DMS153 treated with DMSO at 0.1 percent for 48 hours (cell line): ENCODE measurements at regions not wholly inside any gene's neighbourhood (a gene's known extent, or its start where the extent isn't known, plus 50 kb on each side); places are given as distances from the start of the nearest gene placed in this dataset.
"Not testable (repeated sequence)": the region's sequence is repeated elsewhere in the genome, so short reads cannot be mapped to it uniquely, and the experiment has no call there.

ENCODE experiments used
- DNase-seq: peaks from one replicate; lab custom pipeline; 2025; ENCODE audit not compliant: unreplicated experiment; lab: John Stamatoyannopoulos, UW

GRCh38 chr5:6548756-6549285 lies 84.0 kb downstream of the NSUN2 start:
- no peak for DNase-seq

GRCh38 chr5:6547926-6548519 lies 84.8 kb downstream of the NSUN2 start:
- not testable (repeated sequence) for DNase-seq

GRCh38 chr5:6547498-6547897 lies 85.3 kb downstream of the NSUN2 start:
- no peak for DNase-seq

- peak; percentile 99 for DNase-seq
Observed at GRCh38 chr5:6545770-6546690, 86.8 kb downstream of the NSUN2 start.

- DNase-seq = no peak
Observed at GRCh38 chr5:6545036-6545693, 87.7 kb downstream of the NSUN2 start.

- no peak for DNase-seq
Observed at GRCh38 chr5:6544561-6544935, 88.3 kb downstream of the NSUN2 start.
